ENCODE measurements at regions not wholly inside any gene's neighbourhood (a gene's known extent, or its start where the extent isn't known, plus 50 kb on each side); places are given as distances from the start of the nearest gene placed in this dataset.

- H3K36me3 Mint-ChIP-seq (ENCODE audit: low read depth), result no peaks in the 10 kb centered on the region
- H3K9me3 Mint-ChIP-seq, result no peaks in the 10 kb centered on the region
- H3K27me3 Mint-ChIP-seq (ENCODE audit: low read depth), result peaks cover 10% of the 10 kb centered on the region
- H3K27ac Mint-ChIP-seq, result no peak overlapping the region
- no peak for DNase-seq
- no peaks in the 10 kb centered on the region for H3K4me1 Mint-ChIP-seq (ENCODE audit: low read depth)
- no peak overlapping the region for H3K4me3 Mint-ChIP-seq
- CTCF ChIA-PET, result no interaction called here
- intact Hi-C loops (cut with micrococcal nuclease), result no loop called here
These were observed 1505.2 kb downstream of the TBC1D22A start for GRCh38 chr22:48267681-48268080.

- Mint-ChIP-seq H3K27me3 (ENCODE audit: low read depth) (peaks cover 2% of the 10 kb centered on the region), H3K9me3 (no peaks in the 10 kb centered on the region), H3K4me3 (no peak overlapping the region), H3K4me1 (ENCODE audit: low read depth) (no peaks in the 10 kb centered on the region), H3K36me3 (ENCODE audit: low read depth) (no peaks in the 10 kb centered on the region), H3K27ac (no peak overlapping the region)
- no peak for DNase-seq
- intact Hi-C loops (cut with micrococcal nuclease), result no loop called here
- CTCF ChIA-PET, result no interaction called here
These were observed 1502.7 kb downstream of the TBC1D22A start for GRCh38 chr22:48265000-48265625.

- Mint-ChIP-seq H3K27ac (no peak overlapping the region), H3K36me3 (ENCODE audit: low read depth) (no peaks in the 10 kb centered on the region), H3K27me3 (ENCODE audit: low read depth) (peaks cover 2% of the 10 kb centered on the region), H3K9me3 (no peaks in the 10 kb centered on the region), H3K4me3 (no peak overlapping the region), H3K4me1 (ENCODE audit: low read depth) (no peaks in the 10 kb centered on the region)
- intact Hi-C loops (cut with micrococcal nuclease), result no loop called here
- CTCF ChIA-PET, result no interaction called here
- no peak for DNase-seq
These were observed 1502.1 kb downstream of the TBC1D22A start for GRCh38 chr22:48264586-48264985.

GRCh38 chr22:48263791-48264351 is 1501.4 kb downstream of the TBC1D22A start:
- CTCF ChIA-PET, result no interaction called here
- DNase-seq, result no peak
- Mint-ChIP-seq H3K27ac (no peak overlapping the region), H3K4me1 (ENCODE audit: low read depth) (no peaks in the 10 kb centered on the region), H3K27me3 (ENCODE audit: low read depth) (no peaks in the 10 kb centered on the region), H3K4me3 (no peak overlapping the region), H3K36me3 (ENCODE audit: low read depth) (no peaks in the 10 kb centered on the region), H3K9me3 (no peaks in the 10 kb centered on the region)
- intact Hi-C loops (cut with micrococcal nuclease), result no loop called here

- Mint-ChIP-seq H3K4me3 (no peak overlapping the region), H3K27me3 (ENCODE audit: low read depth) (no peaks in the 10 kb centered on the region), H3K9me3 (no peaks in the 10 kb centered on the region), H3K27ac (no peak overlapping the region), H3K4me1 (ENCODE audit: low read depth) (no peaks in the 10 kb centered on the region), H3K36me3 (ENCODE audit: low read depth) (no peaks in the 10 kb centered on the region)
- intact Hi-C loops (cut with micrococcal nuclease), result no loop called here
- CTCF ChIA-PET, result no interaction called here
- no peak for DNase-seq
These were observed 1500.9 kb downstream of the TBC1D22A start for GRCh38 chr22:48263431-48263765.

- intact Hi-C loops (cut with micrococcal nuclease), result no loop called here
- Mint-ChIP-seq H3K9me3 (no peaks in the 10 kb centered on the region), H3K36me3 (ENCODE audit: low read depth) (no peaks in the 10 kb centered on the region), H3K27me3 (ENCODE audit: low read depth) (no peaks in the 10 kb centered on the region), H3K4me1 (ENCODE audit: low read depth) (no peaks in the 10 kb centered on the region), H3K4me3 (no peak overlapping the region), H3K27ac (no peak overlapping the region)
- no peak for DNase-seq
- CTCF ChIA-PET, result no interaction called here
These were observed 1500.4 kb downstream of the TBC1D22A start for GRCh38 chr22:48262596-48263430.

- CTCF ChIA-PET, result no interaction called here
- no peak overlapping the region for H3K27ac Mint-ChIP-seq
- H3K27me3 Mint-ChIP-seq (ENCODE audit: low read depth), result no peaks in the 10 kb centered on the region
- intact Hi-C loops (cut with micrococcal nuclease), result no loop called here
- H3K36me3 Mint-ChIP-seq (ENCODE audit: low read depth), result no peaks in the 10 kb centered on the region
- no peaks in the 10 kb centered on the region for H3K4me1 Mint-ChIP-seq (ENCODE audit: low read depth)
- DNase-seq, result no peak
- no peaks in the 10 kb centered on the region for H3K9me3 Mint-ChIP-seq
- no peak overlapping the region for H3K4me3 Mint-ChIP-seq
These were observed 1499.3 kb downstream of the TBC1D22A start for GRCh38 chr22:48261706-48262105.

- Mint-ChIP-seq H3K36me3 (ENCODE audit: low read depth) (no peaks in the 10 kb centered on the region), H3K4me1 (ENCODE audit: low read depth) (no peaks in the 10 kb centered on the region), H3K9me3 (no peaks in the 10 kb centered on the region), H3K27ac (no peak overlapping the region), H3K4me3 (no peak overlapping the region), H3K27me3 (ENCODE audit: low read depth) (no peaks in the 10 kb centered on the region)
- intact Hi-C loops (cut with micrococcal nuclease), result no loop called here
- CTCF ChIA-PET, result no interaction called here
- no peak for DNase-seq
These were observed 1498.7 kb downstream of the TBC1D22A start for GRCh38 chr22:48261048-48261621.

- Mint-ChIP-seq H3K27ac (no peak overlapping the region), H3K27me3 (ENCODE audit: low read depth) (peaks cover 1% of the 10 kb centered on the region), H3K4me3 (no peak overlapping the region), H3K9me3 (no peaks in the 10 kb centered on the region), H3K4me1 (ENCODE audit: low read depth) (no peaks in the 10 kb centered on the region), H3K36me3 (ENCODE audit: low read depth) (no peaks in the 10 kb centered on the region)
- no peak for DNase-seq
- intact Hi-C loops (cut with micrococcal nuclease), result no loop called here
- CTCF ChIA-PET, result no interaction called here
These were observed 1497.7 kb downstream of the TBC1D22A start for GRCh38 chr22:48259991-48260670.

- intact Hi-C loops (cut with micrococcal nuclease), result no loop called here
- Mint-ChIP-seq H3K9me3 (no peaks in the 10 kb centered on the region), H3K36me3 (ENCODE audit: low read depth) (no peaks in the 10 kb centered on the region), H3K27ac (no peak overlapping the region), H3K4me3 (no peak overlapping the region), H3K27me3 (ENCODE audit: low read depth) (peaks cover 10% of the 10 kb centered on the region), H3K4me1 (ENCODE audit: low read depth) (no peaks in the 10 kb centered on the region)
- CTCF ChIA-PET, result no interaction called here
- no peak for DNase-seq
These were observed 1496.4 kb downstream of the TBC1D22A start for GRCh38 chr22:48258811-48259210.

- H3K4me3 Mint-ChIP-seq, result no peak overlapping the region
- DNase-seq, result no peak
- intact Hi-C loops (cut with micrococcal nuclease), result no loop called here
- CTCF ChIA-PET, result no interaction called here
- peaks cover 11% of the 10 kb centered on the region for H3K27me3 Mint-ChIP-seq (ENCODE audit: low read depth)
- no peaks in the 10 kb centered on the region for H3K9me3 Mint-ChIP-seq
- no peak overlapping the region for H3K27ac Mint-ChIP-seq
- H3K36me3 Mint-ChIP-seq (ENCODE audit: low read depth), result no peaks in the 10 kb centered on the region
- H3K4me1 Mint-ChIP-seq (ENCODE audit: low read depth), result no peaks in the 10 kb centered on the region
These were observed 1495.7 kb downstream of the TBC1D22A start for GRCh38 chr22:48258064-48258701.

- no peaks in the 10 kb centered on the region for H3K9me3 Mint-ChIP-seq
- DNase-seq, result no peak
- H3K4me3 Mint-ChIP-seq, result no peak overlapping the region
- intact Hi-C loops (cut with micrococcal nuclease), result no loop called here
- CTCF ChIA-PET, result no interaction called here
- H3K27me3 Mint-ChIP-seq (ENCODE audit: low read depth), result peaks cover 11% of the 10 kb centered on the region
- H3K36me3 Mint-ChIP-seq (ENCODE audit: low read depth), result no peaks in the 10 kb centered on the region
- H3K4me1 Mint-ChIP-seq (ENCODE audit: low read depth), result no peaks in the 10 kb centered on the region
- no peak overlapping the region for H3K27ac Mint-ChIP-seq
These were observed 1495.2 kb downstream of the TBC1D22A start for GRCh38 chr22:48257685-48258055.

Data from activated naive CD4-positive, alpha-beta T cell treated with anti-CD3 and anti-CD28 coated beads for 36 hours (primary cell).